ENCODE measurements at regions not wholly inside any gene's neighbourhood (a gene's known extent, or its start where the extent isn't known, plus 50 kb on each side); places are given as distances from the start of the nearest gene placed in this dataset.

GRCh38 chr16:18039931-18040330 is 296.6 kb downstream of the NPIPA8 start:
- TF ChIP-seq YY1 (IDR thresholded peaks at IDR 0.05; ENCODE audit: low read depth) (no peak), RAD21 (IDR thresholded peaks at IDR 0.05; ENCODE audit: low read depth) (no peak)

Data from Ishikawa (cell line).